ENCODE measurements at regions not wholly inside any gene's neighbourhood (a gene's known extent, or its start where the extent isn't known, plus 50 kb on each side); places are given as distances from the start of the nearest gene placed in this dataset.

- no peak for TF ChIP-seq CTCF (IDR thresholded peaks at IDR 0.05)
Observed at GRCh38 chr6:18545726-18546125, 158.6 kb downstream of the RNF144B start.

GRCh38 chr6:18550119-18550518, 163.0 kb downstream of the RNF144B start:
- TF ChIP-seq CTCF (IDR thresholded peaks at IDR 0.05): no peak

GRCh38 chr6:18551228-18551627, 164.1 kb downstream of the RNF144B start:
- no peak for TF ChIP-seq CTCF (IDR thresholded peaks at IDR 0.05)

- TF ChIP-seq CTCF (IDR thresholded peaks at IDR 0.05): no peak
Observed at GRCh38 chr6:18555750-18556149, 168.6 kb downstream of the RNF144B start.

GRCh38 chr6:18561037-18561750, 174.0 kb downstream of the RNF144B start:
- no peak for TF ChIP-seq CTCF (IDR thresholded peaks at IDR 0.05)

GRCh38 chr6:18562726-18563125, 175.6 kb downstream of the RNF144B start:
- TF ChIP-seq CTCF (IDR thresholded peaks at IDR 0.05): no peak

GRCh38 chr6:18564775-18565174, 177.6 kb downstream of the RNF144B start:
- TF ChIP-seq CTCF (IDR thresholded peaks at IDR 0.05): no peak

GRCh38 chr6:18565231-18565630, 178.1 kb downstream of the RNF144B start:
- no peak for TF ChIP-seq CTCF (IDR thresholded peaks at IDR 0.05)
